ENCODE measurements at regions not wholly inside any gene's neighbourhood (a gene's known extent, or its start where the extent isn't known, plus 50 kb on each side); places are given as distances from the start of the nearest gene placed in this dataset.

- Mint-ChIP-seq H3K27me3 (ENCODE audit: low read depth) (no peaks in the 10 kb centered on the region), H3K4me3 (no peak overlapping the region), H3K27ac (no peak overlapping the region), H3K4me1 (no peaks in the 10 kb centered on the region), H3K36me3 (ENCODE audit: insufficient read depth in 1 of 3, low read depth in 3 of 3) (no peaks in the 10 kb centered on the region; a peak in 2 of 7 replicates), H3K9me3 (no peaks in the 10 kb centered on the region)
- Histone ChIP-seq H2BK120ac (ENCODE audit: low read depth, low read length, poor library complexity, severe bottlenecking) (no peak overlapping the region), H4K8ac (replicated peaks; ENCODE audit: insufficient read length, low read depth, low read length) (no peak overlapping the region), H3K4me2 (ENCODE audit: insufficient read depth, insufficient read length, low read length) (no peak overlapping the region), H3K56ac (ENCODE audit: insufficient read length, low read depth, low read length) (no peak overlapping the region), H3K9ac (ENCODE audit: extremely low read depth, insufficient read length, low read length) (no peak overlapping the region), H3K23me2 (ENCODE audit: insufficient read length, low read depth, low read length, poor library complexity, severe bottlenecking) (no peaks in the 10 kb centered on the region), H2AFZ (ENCODE audit: low read length) (no peak overlapping the region), H3K4me1 (ENCODE audit: insufficient read depth, low read length) (no peaks in the 10 kb centered on the region; the same call in 1 of the 2 replicates), H3K18ac (ENCODE audit: insufficient read length, low read depth, low read length) (no peak overlapping the region), H2BK12ac (ENCODE audit: insufficient read length, low read depth, low read length) (no peak overlapping the region), H2BK15ac (ENCODE audit: low read depth, low read length) (no peak overlapping the region), H3K27me3 (ENCODE audit: insufficient read depth, low read length) (no peaks in the 10 kb centered on the region), H3K79me1 (ENCODE audit: insufficient read depth, low read depth, low read length, poor library complexity, severe bottlenecking) (no peaks in the 10 kb centered on the region), H4K5ac (ENCODE audit: insufficient read length, low read depth, low read length) (no peak overlapping the region), H3K27ac (ENCODE audit: insufficient read length, low read depth, low read length) (no peak overlapping the region), H4K91ac (ENCODE audit: insufficient read length, low read depth, low read length) (no peak overlapping the region), H2AK5ac (ENCODE audit: insufficient read length, low read length) (no peak overlapping the region), H4K20me1 (ENCODE audit: control insufficient read depth, insufficient read depth, insufficient read length) (no peaks in the 10 kb centered on the region), H3K4ac (ENCODE audit: low read depth, low read length) (no peak overlapping the region), H3K79me2 (ENCODE audit: insufficient read depth, low read length) (no peaks in the 10 kb centered on the region), H3K9me3 (ENCODE audit: control insufficient read depth, low read depth, low read length) (no peaks in the 10 kb centered on the region), H2BK5ac (ENCODE audit: insufficient read length, low read length) (no peak overlapping the region), H3K23ac (ENCODE audit: insufficient read length, low read depth, low read length) (no peak overlapping the region), H3T11ph (ENCODE audit: low read length) (no peak overlapping the region), H2BK20ac (ENCODE audit: low read depth, low read length, poor library complexity, severe bottlenecking) (no peak overlapping the region), H3K14ac (ENCODE audit: insufficient read depth, low read length) (no peak overlapping the region)
- no peak for DNase-seq
- TF ChIP-seq CTCF (conservative IDR thresholded peaks at IDR 0.05) = no peak
- WGBS (ENCODE audit: extremely low coverage, insufficient read length, low lambda C conversion rate) = no CpG with 5 or more reads among the region's 1 CpG
These were observed 350.1 kb upstream of the ATP2B1 start for GRCh38 chr12:90058704-90059103.

All from H9 (cell line).